ENCODE measurements at regions not wholly inside any gene's neighbourhood (a gene's known extent, or its start where the extent isn't known, plus 50 kb on each side); places are given as distances from the start of the nearest gene placed in this dataset.

- dilution Hi-C loops (cut with MboI; ENCODE audit: extremely low pct_ligation_motif_present, low sequenced_read_pairs), result no loop called here
- Histone ChIP-seq H3K4me1 (ENCODE audit: control insufficient read depth, extremely low read depth, insufficient read depth, low read length) (no peaks in the 10 kb centered on the region), H3K4me2 (ENCODE audit: control insufficient read depth, extremely low read depth, insufficient read depth, low read depth, low read length) (no peak overlapping the region), H3K9ac (ENCODE audit: control insufficient read depth, extremely low read depth, insufficient read depth, low read length) (no peak overlapping the region), H4K20me1 (ENCODE audit: control insufficient read depth, extremely low read depth, insufficient read depth, low read length) (no peaks in the 10 kb centered on the region), H3K9me1 (ENCODE audit: control insufficient read depth, extremely low read depth, insufficient read depth, low read length) (no peaks in the 10 kb centered on the region), H2AFZ (ENCODE audit: control insufficient read depth, low read length) (no peak overlapping the region), H3K27ac (ENCODE audit: control insufficient read depth, insufficient read depth, low read length) (no peak overlapping the region), H3K79me2 (ENCODE audit: control insufficient read depth, insufficient read depth, low read length) (no peaks in the 10 kb centered on the region), H3K27me3 (ENCODE audit: control insufficient read depth, extremely low read depth, insufficient read depth, low read length) (no peaks in the 10 kb centered on the region), H3K4me3 (ENCODE audit: control insufficient read depth in 2 of 3, extremely low read depth in 1 of 3, insufficient read depth in 2 of 3, low read depth in 1 of 3, low read length in 3 of 3) (no peak overlapping the region), H3K9me3 (ENCODE audit: control insufficient read depth, low read depth, low read length) (peaks cover 2% of the 10 kb centered on the region), H3K36me3 (ENCODE audit: control insufficient read depth in 2 of 2, extremely low read depth in 1 of 2, insufficient read depth in 2 of 2, low read length in 2 of 2) (no peaks in the 10 kb centered on the region)
- DNase-seq (ENCODE audit: low read depth, low spot score) (no peak), FAIRE-seq (no peak)
- TF ChIP-seq EZH2 (IDR thresholded peaks at IDR 0.05; ENCODE audit: low read length), result no peak
- no peak for TF ChIP-seq CTCF (optimal IDR thresholded peaks at IDR 0.05 in 1 of 3, IDR thresholded peaks at IDR 0.05 in 1 of 3, conservative IDR thresholded peaks at IDR 0.05 in 1 of 3; ENCODE audit: extremely low read depth in 1 of 3, insufficient read depth in 2 of 3, low read length in 3 of 3)
Observed at GRCh38 chr14:27242874-27243273, 645.0 kb upstream of the NOVA1 start.

- no peak overlapping the region for H3K9ac ChIP-seq (ENCODE audit: control insufficient read depth, extremely low read depth, insufficient read depth, low read length)
- H3K27ac ChIP-seq (ENCODE audit: control insufficient read depth, insufficient read depth, low read length), result no peak overlapping the region
- H3K27me3 ChIP-seq (ENCODE audit: control insufficient read depth, extremely low read depth, insufficient read depth, low read length), result no peaks in the 10 kb centered on the region
- no peak for FAIRE-seq
- no peak overlapping the region for H3K4me3 ChIP-seq (ENCODE audit: control insufficient read depth in 2 of 3, extremely low read depth in 1 of 3, insufficient read depth in 2 of 3, low read depth in 1 of 3, low read length in 3 of 3)
- DNase-seq (ENCODE audit: low read depth, low spot score), result no peak
- H2AFZ ChIP-seq (ENCODE audit: control insufficient read depth, low read length), result no peak overlapping the region
- no peaks in the 10 kb centered on the region for H3K79me2 ChIP-seq (ENCODE audit: control insufficient read depth, insufficient read depth, low read length)
- no peaks in the 10 kb centered on the region for H3K36me3 ChIP-seq (ENCODE audit: control insufficient read depth in 2 of 2, extremely low read depth in 1 of 2, insufficient read depth in 2 of 2, low read length in 2 of 2)
- no peaks in the 10 kb centered on the region for H3K9me1 ChIP-seq (ENCODE audit: control insufficient read depth, extremely low read depth, insufficient read depth, low read length)
- dilution Hi-C loops (cut with MboI; ENCODE audit: extremely low pct_ligation_motif_present, low sequenced_read_pairs), result no loop called here
- peaks cover 2% of the 10 kb centered on the region for H3K9me3 ChIP-seq (ENCODE audit: control insufficient read depth, low read depth, low read length)
- H3K4me1 ChIP-seq (ENCODE audit: control insufficient read depth, extremely low read depth, insufficient read depth, low read length), result no peaks in the 10 kb centered on the region
- H4K20me1 ChIP-seq (ENCODE audit: control insufficient read depth, extremely low read depth, insufficient read depth, low read length), result no peaks in the 10 kb centered on the region
- H3K4me2 ChIP-seq (ENCODE audit: control insufficient read depth, extremely low read depth, insufficient read depth, low read depth, low read length), result no peak overlapping the region
- TF ChIP-seq CTCF (optimal IDR thresholded peaks at IDR 0.05 in 1 of 3, IDR thresholded peaks at IDR 0.05 in 1 of 3, conservative IDR thresholded peaks at IDR 0.05 in 1 of 3; ENCODE audit: extremely low read depth in 1 of 3, insufficient read depth in 2 of 3, low read length in 3 of 3) (no peak), EZH2 (IDR thresholded peaks at IDR 0.05; ENCODE audit: low read length) (no peak)
Observed at GRCh38 chr14:27243365-27243764, 645.5 kb upstream of the NOVA1 start.

All from keratinocyte (primary cell).